Activated T-cell treated with anti-CD3 and anti-CD28 coated beads for 1 hour (primary cell): ENCODE measurements at regions not wholly inside any gene's neighbourhood (a gene's known extent, or its start where the extent isn't known, plus 50 kb on each side); places are given as distances from the start of the nearest gene placed in this dataset.

Experiments used
- DNase-seq: peaks from one replicate; pipeline ENCODE4 v3.0.0-alpha.2; 2020; ENCODE audit warnings: low read depth

DNA sequence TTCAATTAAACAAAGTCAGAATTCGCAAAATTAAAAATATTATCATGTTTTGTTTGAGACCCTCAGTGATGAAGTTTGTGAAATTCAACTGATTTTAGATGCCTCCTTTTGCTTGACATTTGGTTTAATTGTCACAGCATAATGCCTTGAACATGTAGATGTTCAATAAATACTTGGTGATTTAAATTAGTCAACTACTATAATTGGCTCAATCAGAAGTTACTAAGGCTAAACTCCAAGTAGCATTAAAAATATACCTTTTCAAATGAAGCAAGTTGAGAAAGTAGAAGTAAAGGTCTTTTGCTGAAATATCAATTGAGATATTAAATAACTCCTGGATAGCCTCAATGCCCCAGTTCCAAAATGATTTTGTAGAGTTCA is 145.8 kb upstream of the AKIRIN2 start:
- no peak for DNase-seq

GRCh38 chr6:87847135-87847829 is 145.2 kb upstream of the AKIRIN2 start:
- DNase-seq = no peak

DNA sequence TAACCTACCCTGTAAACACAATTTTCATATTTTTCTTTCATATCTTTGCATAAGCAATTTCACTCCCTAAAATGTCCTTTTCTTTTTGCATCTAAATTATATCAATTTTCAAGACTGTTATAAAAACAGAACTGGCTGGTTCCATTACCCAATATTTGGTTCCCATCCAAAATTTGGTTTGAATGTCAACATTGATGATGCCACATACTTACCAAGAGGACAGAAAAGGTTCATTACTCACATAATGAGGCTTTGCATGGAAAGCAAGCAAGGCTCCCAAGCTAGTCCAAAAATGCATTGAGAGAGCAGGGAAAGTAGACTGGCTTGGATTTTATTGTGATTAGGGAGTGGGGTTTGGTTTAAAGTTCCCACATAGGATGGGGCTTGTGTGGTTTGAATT is 144.4 kb upstream of the AKIRIN2 start:
- no peak for DNase-seq

DNA sequence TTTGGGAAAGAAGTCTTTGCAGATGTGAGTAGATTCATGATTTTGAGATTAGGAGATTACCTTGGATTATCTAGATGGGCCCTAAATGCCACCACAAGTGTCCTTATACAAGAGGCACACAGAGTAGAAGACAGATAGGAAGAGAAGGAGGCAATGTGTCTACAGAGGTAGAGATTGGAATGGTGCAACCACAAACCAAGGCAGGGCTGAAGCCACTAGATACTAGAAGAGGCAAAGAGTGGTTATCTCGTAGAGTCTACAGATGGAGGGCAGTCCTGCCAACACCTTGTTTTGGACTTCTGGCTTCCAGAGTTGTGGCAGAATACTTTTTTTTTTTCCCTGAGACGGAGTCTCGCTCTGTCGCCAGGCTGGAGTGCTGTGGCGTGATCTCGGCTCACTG is 138.3 kb upstream of the AKIRIN2 start:
- DNase-seq = no peak

DNA sequence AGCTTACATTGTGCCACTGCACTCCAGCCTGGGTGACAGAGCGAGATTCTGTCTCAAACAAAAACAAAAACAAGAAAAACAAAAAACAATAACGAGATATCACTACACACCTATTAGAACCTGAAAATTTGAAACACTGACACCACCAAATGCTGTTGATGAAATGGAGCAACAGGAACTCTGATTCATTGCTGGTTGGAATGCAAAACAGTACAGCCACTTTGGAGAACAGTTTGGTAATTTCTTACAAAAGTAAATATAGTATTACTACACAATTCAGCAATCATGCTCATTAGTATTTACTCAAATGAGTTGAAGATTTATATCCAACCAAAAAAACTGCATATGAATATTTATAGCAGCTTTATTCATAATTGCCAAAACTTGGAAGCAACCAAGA is 135.8 kb upstream of the AKIRIN2 start:
- no peak for DNase-seq

GRCh38 chr6:87837444-87837843 is 135.4 kb upstream of the AKIRIN2 start:
- DNase-seq = no peak

GRCh38 chr6:87832025-87832825 is 130.2 kb upstream of the AKIRIN2 start:
- DNase-seq = no peak

DNA sequence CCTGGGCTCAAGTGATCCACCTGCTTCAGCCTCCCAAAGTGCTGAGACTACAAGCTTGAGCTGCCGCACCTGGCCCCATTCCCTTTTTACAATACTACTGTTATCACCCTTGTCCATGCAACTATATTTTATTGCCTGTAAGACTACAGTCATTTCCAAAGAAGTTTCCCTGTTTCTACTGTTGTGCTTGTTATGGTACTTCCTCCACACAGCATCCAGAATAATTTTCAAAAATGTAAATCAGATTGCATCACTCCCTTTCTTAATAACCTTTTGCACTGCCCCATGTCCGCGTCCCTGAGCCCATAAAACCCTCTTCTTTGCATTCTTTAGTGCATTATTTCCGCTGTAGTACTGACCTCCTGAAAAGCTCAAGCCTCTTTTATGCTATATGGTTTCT is 128.9 kb upstream of the AKIRIN2 start:
- no peak for DNase-seq

DNA sequence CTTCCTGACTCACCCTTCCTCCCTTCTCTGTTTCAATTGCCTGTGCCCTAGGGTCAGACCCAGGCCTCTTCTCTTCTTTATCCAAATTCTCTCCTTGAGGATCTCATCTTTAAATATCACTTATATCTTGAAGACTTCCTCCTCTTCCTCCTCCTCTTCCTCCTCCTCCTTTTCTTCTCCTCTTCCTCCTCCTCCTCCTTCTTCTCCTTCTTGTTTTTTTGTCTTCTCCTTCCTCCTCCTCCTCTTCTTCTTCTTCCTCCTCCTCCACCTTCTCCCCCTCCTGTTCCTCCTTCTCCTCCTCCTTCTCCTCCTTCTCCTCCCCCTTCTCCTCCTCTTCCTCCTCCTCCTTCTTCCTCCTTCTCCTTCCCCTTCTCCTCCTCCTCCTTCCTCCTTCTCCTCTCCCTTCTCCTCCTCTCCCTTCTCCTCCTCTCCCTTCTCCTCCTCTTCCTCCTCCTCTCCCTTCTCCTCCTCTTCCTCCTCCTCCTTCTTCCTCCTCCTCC is 127.6 kb upstream of the AKIRIN2 start:
- no peak for DNase-seq

- no peak for DNase-seq
Observed at GRCh38 chr6:87828044-87828443, 126.0 kb upstream of the AKIRIN2 start.

GRCh38 chr6:87827346-87827745 is 125.3 kb upstream of the AKIRIN2 start:
- DNase-seq = no peak

GRCh38 chr6:87826424-87826823 is 124.4 kb upstream of the AKIRIN2 start:
- DNase-seq = no peak

DNA sequence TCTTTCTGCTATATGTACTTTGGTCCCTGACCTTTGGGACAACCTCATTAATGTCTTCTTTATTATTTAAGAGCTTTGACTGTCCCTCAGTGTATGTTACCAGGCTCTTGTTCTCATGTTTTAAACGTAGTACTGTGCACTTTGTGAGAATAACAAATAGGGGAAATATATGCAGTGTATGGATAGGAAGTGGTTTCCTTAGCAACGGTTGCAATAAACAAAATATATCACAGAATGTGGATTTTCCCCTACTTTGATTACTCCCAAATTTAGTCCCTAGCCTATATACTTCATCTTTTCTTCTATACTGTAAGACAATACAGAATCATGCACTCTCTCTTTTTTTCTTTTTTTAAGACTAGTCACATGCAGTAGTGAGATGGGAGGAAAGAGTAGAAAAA is 123.8 kb upstream of the AKIRIN2 start:
- no peak for DNase-seq

GRCh38 chr6:87824958-87825491 is 123.0 kb upstream of the AKIRIN2 start:
- no peak for DNase-seq

DNA sequence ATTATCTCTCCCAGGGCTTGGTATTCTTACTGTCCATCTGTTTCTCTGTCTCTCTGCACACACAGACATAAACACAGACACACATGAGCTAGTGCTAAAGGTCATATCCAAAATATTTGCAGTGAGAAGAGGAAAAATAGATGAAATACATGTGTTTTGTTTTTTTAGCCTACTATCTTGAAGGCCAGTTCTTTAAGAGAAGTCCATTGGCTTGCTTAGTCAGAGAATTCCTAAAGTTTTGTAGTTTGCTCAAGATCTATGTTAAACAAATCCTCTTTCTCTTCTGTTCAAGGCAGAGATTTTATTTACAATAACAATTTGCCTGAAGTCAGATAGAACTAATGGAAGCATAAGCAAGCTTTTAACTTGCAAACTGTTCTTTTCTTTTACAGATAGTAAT is 120.0 kb upstream of the AKIRIN2 start:
- no peak for DNase-seq

DNA sequence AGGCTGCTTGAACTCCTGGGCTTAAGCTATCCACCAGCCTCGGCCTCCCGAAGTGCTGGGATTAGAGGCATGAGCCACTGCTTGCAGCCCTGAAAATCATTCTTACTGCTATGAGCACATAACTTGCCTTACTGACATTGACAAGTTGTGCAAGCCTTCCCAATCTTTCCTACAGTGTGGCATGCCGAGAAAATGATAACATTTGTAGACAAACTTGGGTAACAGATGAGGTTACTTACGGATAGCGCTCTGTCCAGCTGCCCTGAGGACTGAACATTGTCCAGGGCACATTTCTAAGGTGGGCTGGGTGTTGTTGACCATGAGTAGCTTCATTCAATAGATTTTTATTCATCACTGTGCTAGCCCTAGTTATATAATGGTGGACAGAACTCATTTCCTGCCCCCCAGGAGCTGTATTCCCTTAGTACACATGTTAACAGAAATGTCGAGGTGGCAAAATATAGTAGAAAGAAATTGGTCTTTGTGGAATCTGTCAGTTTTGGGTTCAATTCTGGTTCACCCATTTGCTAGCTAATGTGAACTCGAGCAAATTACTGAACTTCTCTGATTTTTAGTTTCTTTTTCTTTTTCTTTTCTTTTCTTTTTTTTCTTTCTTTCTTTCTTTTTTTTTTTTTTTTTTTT is 118.4 kb upstream of the AKIRIN2 start:
- no peak for DNase-seq

GRCh38 chr6:87817183-87817582 is 115.2 kb upstream of the AKIRIN2 start:
- DNase-seq = no peak

DNA sequence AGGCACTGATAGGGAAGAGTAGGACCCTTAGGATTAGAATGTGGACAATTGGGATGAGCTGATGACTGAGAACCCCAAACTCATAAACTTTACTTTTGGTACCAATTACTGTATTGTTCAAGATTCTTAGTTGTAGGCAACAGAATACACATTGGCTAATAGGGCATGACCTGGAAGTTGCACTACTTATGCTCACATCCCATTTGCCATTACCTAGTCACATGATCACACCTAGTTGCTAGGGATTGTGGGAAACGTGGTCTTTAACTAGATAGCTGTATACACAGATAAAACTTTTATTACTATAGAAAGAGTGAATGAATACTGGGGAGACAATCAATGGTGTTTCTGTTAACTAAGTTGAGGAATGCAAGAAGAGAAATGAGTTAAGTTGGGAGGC is 113.4 kb upstream of the AKIRIN2 start:
- DNase-seq = no peak

DNA sequence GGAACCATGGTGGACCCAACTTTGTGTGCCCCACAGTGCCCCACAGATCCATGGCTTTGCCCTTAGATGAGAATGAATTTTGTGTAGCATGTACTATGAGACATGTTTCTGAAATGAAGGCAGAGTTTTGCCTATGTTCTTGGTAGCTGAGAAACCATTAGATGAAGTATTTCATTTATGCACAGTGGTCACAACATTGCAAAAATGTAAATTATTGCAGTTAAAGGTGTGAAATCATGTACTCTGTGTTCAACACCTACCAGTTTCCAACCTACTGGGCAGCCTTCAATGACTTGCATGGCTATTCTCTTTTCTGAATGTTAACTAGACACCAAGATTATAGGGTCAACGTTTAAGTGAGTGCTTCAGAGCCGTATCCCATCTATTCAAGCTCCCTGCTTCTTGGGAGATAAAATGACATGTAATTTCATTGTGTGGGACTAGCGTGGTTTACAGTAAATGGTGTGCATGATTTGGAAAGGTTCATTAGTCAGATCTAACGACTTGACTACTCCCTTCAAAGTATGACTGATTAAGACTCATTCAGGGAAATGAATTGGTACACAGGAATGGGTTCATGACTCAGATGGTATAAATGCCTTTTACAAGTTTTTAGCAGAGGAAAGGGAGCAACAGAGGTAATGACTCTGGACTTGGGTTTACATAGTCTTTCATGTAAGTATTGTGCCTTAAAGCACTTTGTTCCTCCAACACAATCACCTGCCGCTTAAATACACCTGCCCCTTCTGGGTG is 106.1 kb upstream of the AKIRIN2 start:
- no peak for DNase-seq

DNA sequence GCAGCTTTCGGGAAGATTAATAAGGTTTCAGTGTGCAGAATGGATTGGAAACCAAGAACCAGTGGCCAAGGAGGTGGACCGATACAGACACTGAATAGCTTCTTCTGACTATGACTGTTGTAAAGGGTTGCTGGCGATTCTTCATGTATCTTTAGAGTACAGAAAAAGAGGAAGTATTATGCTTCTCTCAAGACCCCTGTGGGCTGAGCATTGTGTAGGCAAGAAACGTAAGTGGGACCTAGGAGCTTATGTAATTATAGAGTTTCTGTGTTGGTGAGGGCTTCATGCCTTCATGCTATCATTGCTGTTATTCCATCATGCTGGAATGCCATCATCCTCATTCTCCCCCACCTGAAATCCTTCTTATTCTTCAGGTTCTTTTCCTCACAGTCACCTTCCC is 105.4 kb upstream of the AKIRIN2 start:
- no peak for DNase-seq

GRCh38 chr6:87806635-87807034 is 104.6 kb upstream of the AKIRIN2 start:
- no peak for DNase-seq

- DNase-seq = no peak
Observed at GRCh38 chr6:87806099-87806498, 104.1 kb upstream of the AKIRIN2 start.
